A549 (cell line): ENCODE measurements at regions not wholly inside any gene's neighbourhood (a gene's known extent, or its start where the extent isn't known, plus 50 kb on each side); places are given as distances from the start of the nearest gene placed in this dataset.

Experiments used
- ATAC-seq, 2 experiments: fragments of 200-7000 bp in 1 of 2; fragments of >200 bp in 1 of 2; cut with Nextera tagmentation in 1 of 2; cut with Tn5 transposase in 1 of 2; 3 replicates each; pipeline versions ENCODE4 v1.8.0 to v1.9.1; 2018 to 2020; ENCODE audit warnings: mild to moderate bottlenecking in 1 of 2, moderate library complexity in 1 of 2
- CTCF ChIA-PET: fragments of 300-600 bp; sonication (Branson Sonifier 250); formaldehyde crosslinking; extraction: SDS; loops from one replicate; lab custom pipeline; 2021; ENCODE audit warnings: antibody characterized with exemption, inconsistent platforms; lab: Yijun Ruan, JAX
- POLR2A ChIA-PET: fragments of 350-600 bp; formaldehyde crosslinking; extraction: SDS; loops from one replicate; lab custom pipeline; 2021; ENCODE audit warnings: antibody characterized with exemption, inconsistent platforms; lab: Yijun Ruan, JAX
- DNase-seq, 2 experiments: peaks; one replicate each; pipeline versions ENCODE4 v3.0.0 to v3.0.0-alpha.2; 2011 to 2016; ENCODE audit warnings: low read depth in 1 of 2, low spot score in 1 of 2
- FAIRE-seq: peaks from 2 replicates; lab custom pipeline; 2011; peaks lifted over from hg19 to GRCh38; lab: Jason Lieb, UNC
- H3K27ac ChIP-seq, 2 experiments: fragments of >200 bp; sonication (Bioruptor Twin); formaldehyde crosslinking; 3 replicates each; pipeline ENCODE4 v1.5.1; 2016 to 2017
- H3K4me1 ChIP-seq: fragments of >200 bp; sonication (Bioruptor Twin); formaldehyde crosslinking; 3 replicates; pipeline ENCODE4 v1.6.1; 2016
- H3K4me2 ChIP-seq: fragments of >200 bp; sonication (Bioruptor Twin); formaldehyde crosslinking; 3 replicates; pipeline ENCODE4 v1.6.1; 2016
- H3K4me3 ChIP-seq: fragments of >200 bp; sonication (Bioruptor Twin); formaldehyde crosslinking; 3 replicates; pipeline ENCODE4 v1.5.1; 2016
- H3K9me3 ChIP-seq: fragments of >200 bp; sonication (Bioruptor Twin); formaldehyde crosslinking; 3 replicates; pipeline ENCODE4 v1.6.1; 2016
- CHD2 ChIP-seq: fragments of 150-350 bp; IDR thresholded peaks from 2 replicates; pipeline ENCODE4 v1.6.1; 2014; ENCODE audit warnings: low read length; ENCODE audit not compliant: partially characterized antibody
- ESRRA ChIP-seq: fragments of 150-350 bp; IDR thresholded peaks from 2 replicates; pipeline ENCODE4 v1.6.1; 2014; ENCODE audit warnings: mild to moderate bottlenecking, low read length, borderline replicate concordance
- FOSB ChIP-seq: fragments of 250-450 bp; sonication (Bioruptor Pico); IDR thresholded peaks from 2 replicates; pipeline ENCODE4 v1.5.0; 2020; ENCODE audit warnings: mild to moderate bottlenecking, moderate library complexity
- HOXA7 ChIP-seq: fragments of 250-450 bp; sonication (Bioruptor Pico); IDR thresholded peaks from 2 replicates; pipeline ENCODE4 v1.5.0; 2020; ENCODE audit warnings: mild to moderate bottlenecking, moderate library complexity
- JUN ChIP-seq, 2 experiments: fragments of >200 bp; sonication (Bioruptor Twin); formaldehyde crosslinking; IDR thresholded peaks; 2 replicates in 1 of 2; 3 replicates in 1 of 2; pipeline ENCODE4 v1.6.1; 2016 to 2017
- KDM1A ChIP-seq: fragments of 200-600 bp; sonication (generic); IDR thresholded peaks from 2 replicates; pipeline ENCODE4 v1.6.1; 2016; ENCODE audit warnings: low read depth, mild to moderate bottlenecking
- KDM5A ChIP-seq: fragments of 200-600 bp; sonication (generic); IDR thresholded peaks from 2 replicates; pipeline ENCODE4 v1.6.1; 2016; ENCODE audit warnings: antibody characterized with exemption, mild to moderate bottlenecking
- MAZ ChIP-seq: fragments of 150-350 bp; IDR thresholded peaks from 2 replicates; pipeline ENCODE4 v1.6.1; 2014; ENCODE audit warnings: antibody characterized with exemption, low read depth, low read length, borderline replicate concordance
- POLR2A ChIP-seq: IDR thresholded peaks from 2 replicates; pipeline ENCODE4 v1.6.1; 2012; ENCODE audit warnings: mild to moderate bottlenecking, low read length
- POLR2AphosphoS2 ChIP-seq: conservative IDR thresholded peaks from 2 replicates; pipeline ENCODE4 v1.6.1; 2012; ENCODE audit warnings: low read length, improper control_type of control experiment, inconsistent platforms
- RARB ChIP-seq: fragments of 250-450 bp; sonication (Bioruptor Pico); IDR thresholded peaks from 2 replicates; pipeline ENCODE4 v1.8.0; 2021; ENCODE audit warnings: mild to moderate bottlenecking, moderate library complexity
- RNF2 ChIP-seq: fragments of 200-600 bp; sonication (generic); IDR thresholded peaks from 2 replicates; pipeline ENCODE4 v1.6.1; 2016; ENCODE audit warnings: low read depth, mild to moderate bottlenecking, antibody characterized with exemption, moderate library complexity, borderline replicate concordance
- SMC3 ChIP-seq: fragments of >200 bp; sonication (Bioruptor Twin); formaldehyde crosslinking; IDR thresholded peaks from 3 replicates; pipeline ENCODE4 v1.6.1; 2018; ENCODE audit warnings: inconsistent platforms
- SREBF2 ChIP-seq: fragments of 450-650 bp; IDR thresholded peaks from 2 replicates; pipeline ENCODE4 v1.6.1; 2014; ENCODE audit warnings: mild to moderate bottlenecking, moderate library complexity
- ZFP36 ChIP-seq: fragments of 450-650 bp; IDR thresholded peaks from 2 replicates; pipeline ENCODE4 v1.6.1; 2014; ENCODE audit warnings: borderline replicate concordance; ENCODE audit not compliant: partially characterized antibody
- ZNF302 ChIP-seq: fragments of 250-450 bp; sonication (Bioruptor Pico); IDR thresholded peaks from 2 replicates; pipeline ENCODE4 v1.9.0; 2021; ENCODE audit warnings: inconsistent platforms, mild to moderate bottlenecking, moderate library complexity
- ZSCAN20 ChIP-seq: fragments of 250-450 bp; sonication (Bioruptor Pico); IDR thresholded peaks from 2 replicates; pipeline ENCODE4 v1.8.0; 2022; ENCODE audit warnings: mild to moderate bottlenecking, moderate library complexity
- WGBS: methylation state at CpG from one replicate; pipeline ENCODE4 v1.1.6; 2017; ENCODE audit errors: missing lambda C conversion rate; 5-methylcytosine and 5-hydroxymethylcytosine counted together
- TF ChIP-seq, protein P1 (sequence below): fragments of 200-600 bp; sonication (generic); IDR thresholded peaks from 2 replicates; pipeline ENCODE4 v1.6.1; 2016; ENCODE audit warnings: antibody characterized with exemption, mild to moderate bottlenecking, moderate library complexity
- TF ChIP-seq, protein P2 (sequence below): fragments of 150-350 bp; IDR thresholded peaks from 2 replicates; pipeline ENCODE4 v1.6.1; 2014; ENCODE audit warnings: low read depth, mild to moderate bottlenecking, low read length
- TF ChIP-seq, protein P3 (sequence below): fragments of 450-650 bp; IDR thresholded peaks from 2 replicates; pipeline ENCODE4 v1.6.1; 2014; ENCODE audit warnings: antibody characterized with exemption
- TF ChIP-seq, protein P4 (sequence below): fragments of >200 bp; sonication (Bioruptor Twin); formaldehyde crosslinking; IDR thresholded peaks from 3 replicates; pipeline ENCODE4 v1.5.1; 2016

DNA sequence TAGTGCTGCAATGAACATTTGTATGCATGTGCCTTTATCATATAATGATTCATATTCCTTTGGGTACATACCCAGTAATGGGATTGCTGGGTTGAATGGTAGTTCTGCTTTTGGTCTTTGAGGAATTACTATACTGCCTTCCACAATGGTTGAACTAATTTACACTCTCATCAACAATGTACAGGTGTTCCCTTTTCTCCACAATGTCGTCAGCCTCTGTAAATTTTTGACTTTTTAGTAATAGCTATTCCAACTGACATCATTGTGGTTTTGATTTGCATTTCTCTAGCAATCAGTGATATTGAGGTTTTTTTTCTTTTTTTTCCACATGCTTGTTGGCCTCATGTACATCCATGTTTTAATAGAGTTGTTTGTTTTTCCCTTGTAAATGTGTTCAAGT, 2473.5 kb downstream of the PCDH9 start (continued):
- TF ChIP-seq, protein P1, sequence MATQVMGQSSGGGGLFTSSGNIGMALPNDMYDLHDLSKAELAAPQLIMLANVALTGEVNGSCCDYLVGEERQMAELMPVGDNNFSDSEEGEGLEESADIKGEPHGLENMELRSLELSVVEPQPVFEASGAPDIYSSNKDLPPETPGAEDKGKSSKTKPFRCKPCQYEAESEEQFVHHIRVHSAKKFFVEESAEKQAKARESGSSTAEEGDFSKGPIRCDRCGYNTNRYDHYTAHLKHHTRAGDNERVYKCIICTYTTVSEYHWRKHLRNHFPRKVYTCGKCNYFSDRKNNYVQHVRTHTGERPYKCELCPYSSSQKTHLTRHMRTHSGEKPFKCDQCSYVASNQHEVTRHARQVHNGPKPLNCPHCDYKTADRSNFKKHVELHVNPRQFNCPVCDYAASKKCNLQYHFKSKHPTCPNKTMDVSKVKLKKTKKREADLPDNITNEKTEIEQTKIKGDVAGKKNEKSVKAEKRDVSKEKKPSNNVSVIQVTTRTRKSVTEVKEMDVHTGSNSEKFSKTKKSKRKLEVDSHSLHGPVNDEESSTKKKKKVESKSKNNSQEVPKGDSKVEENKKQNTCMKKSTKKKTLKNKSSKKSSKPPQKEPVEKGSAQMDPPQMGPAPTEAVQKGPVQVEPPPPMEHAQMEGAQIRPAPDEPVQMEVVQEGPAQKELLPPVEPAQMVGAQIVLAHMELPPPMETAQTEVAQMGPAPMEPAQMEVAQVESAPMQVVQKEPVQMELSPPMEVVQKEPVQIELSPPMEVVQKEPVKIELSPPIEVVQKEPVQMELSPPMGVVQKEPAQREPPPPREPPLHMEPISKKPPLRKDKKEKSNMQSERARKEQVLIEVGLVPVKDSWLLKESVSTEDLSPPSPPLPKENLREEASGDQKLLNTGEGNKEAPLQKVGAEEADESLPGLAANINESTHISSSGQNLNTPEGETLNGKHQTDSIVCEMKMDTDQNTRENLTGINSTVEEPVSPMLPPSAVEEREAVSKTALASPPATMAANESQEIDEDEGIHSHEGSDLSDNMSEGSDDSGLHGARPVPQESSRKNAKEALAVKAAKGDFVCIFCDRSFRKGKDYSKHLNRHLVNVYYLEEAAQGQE: no peak
- TF ChIP-seq HOXA7 (CRISPR knock-in tag) (no peak), CHD2 (no peak), KDM5A (no peak), ESRRA (no peak), FOSB (CRISPR knock-in tag) (no peak), ZSCAN20 (CRISPR knock-in tag) (no peak), SMC3 (no peak)

DNA sequence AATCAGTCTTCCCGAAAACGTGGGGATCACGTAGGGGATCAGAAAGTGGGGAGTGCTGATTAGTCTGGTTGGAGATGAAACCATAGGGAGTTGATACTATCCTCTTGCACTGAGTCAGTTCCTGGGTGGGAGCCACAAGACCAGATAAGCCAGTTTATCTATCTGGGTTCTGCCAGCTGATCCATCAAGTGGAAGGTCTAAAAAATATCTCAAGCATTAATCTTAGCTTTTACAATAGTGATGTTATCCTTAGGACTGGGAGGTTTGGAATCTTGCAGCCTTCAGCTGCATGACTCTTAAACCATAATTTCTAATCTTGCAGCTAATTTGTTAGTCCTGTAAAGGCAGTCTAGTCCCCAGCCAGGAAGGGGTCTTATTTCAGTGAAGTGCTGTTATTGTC, 2474.2 kb downstream of the PCDH9 start:
- WGBS: 88% methylated on average over 3 of the region's 3 CpGs
- POLR2A ChIA-PET: no interaction called here
- FAIRE-seq: no peak

More for the DNA sequence above, 2474.2 kb downstream of the PCDH9 start:
- DNase-seq (no peak), ATAC-seq (no peak)
- CTCF ChIA-PET: no interaction called here
- Histone ChIP-seq H3K4me2 (no peak overlapping the region), H3K4me1 (no peaks in the 10 kb centered on the region), H3K9me3 (no peaks in the 10 kb centered on the region), H3K4me3 (no peak overlapping the region), H3K27ac (no peak overlapping the region)
- no peak for TF ChIP-seq KDM1A
- TF ChIP-seq POLR2AphosphoS2: no peak
- no peak for TF ChIP-seq RNF2
- TF ChIP-seq ZSCAN20 (CRISPR knock-in tag): no peak
- no peak for TF ChIP-seq MAZ
- TF ChIP-seq, protein P2, sequence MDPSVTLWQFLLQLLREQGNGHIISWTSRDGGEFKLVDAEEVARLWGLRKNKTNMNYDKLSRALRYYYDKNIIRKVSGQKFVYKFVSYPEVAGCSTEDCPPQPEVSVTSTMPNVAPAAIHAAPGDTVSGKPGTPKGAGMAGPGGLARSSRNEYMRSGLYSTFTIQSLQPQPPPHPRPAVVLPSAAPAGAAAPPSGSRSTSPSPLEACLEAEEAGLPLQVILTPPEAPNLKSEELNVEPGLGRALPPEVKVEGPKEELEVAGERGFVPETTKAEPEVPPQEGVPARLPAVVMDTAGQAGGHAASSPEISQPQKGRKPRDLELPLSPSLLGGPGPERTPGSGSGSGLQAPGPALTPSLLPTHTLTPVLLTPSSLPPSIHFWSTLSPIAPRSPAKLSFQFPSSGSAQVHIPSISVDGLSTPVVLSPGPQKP: no peak
- no peak for TF ChIP-seq POLR2A
- TF ChIP-seq JUN (IDR thresholded peaks at IDR 0.05): no peak
- no peak for TF ChIP-seq SREBF2
- no peak for TF ChIP-seq ZNF302 (CRISPR knock-in tag)
- TF ChIP-seq RARB (CRISPR knock-in tag): no peak
- TF ChIP-seq ZFP36: no peak
- TF ChIP-seq, protein P3, sequence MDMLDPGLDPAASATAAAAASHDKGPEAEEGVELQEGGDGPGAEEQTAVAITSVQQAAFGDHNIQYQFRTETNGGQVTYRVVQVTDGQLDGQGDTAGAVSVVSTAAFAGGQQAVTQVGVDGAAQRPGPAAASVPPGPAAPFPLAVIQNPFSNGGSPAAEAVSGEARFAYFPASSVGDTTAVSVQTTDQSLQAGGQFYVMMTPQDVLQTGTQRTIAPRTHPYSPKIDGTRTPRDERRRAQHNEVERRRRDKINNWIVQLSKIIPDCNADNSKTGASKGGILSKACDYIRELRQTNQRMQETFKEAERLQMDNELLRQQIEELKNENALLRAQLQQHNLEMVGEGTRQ: no peak
- TF ChIP-seq, protein P4, sequence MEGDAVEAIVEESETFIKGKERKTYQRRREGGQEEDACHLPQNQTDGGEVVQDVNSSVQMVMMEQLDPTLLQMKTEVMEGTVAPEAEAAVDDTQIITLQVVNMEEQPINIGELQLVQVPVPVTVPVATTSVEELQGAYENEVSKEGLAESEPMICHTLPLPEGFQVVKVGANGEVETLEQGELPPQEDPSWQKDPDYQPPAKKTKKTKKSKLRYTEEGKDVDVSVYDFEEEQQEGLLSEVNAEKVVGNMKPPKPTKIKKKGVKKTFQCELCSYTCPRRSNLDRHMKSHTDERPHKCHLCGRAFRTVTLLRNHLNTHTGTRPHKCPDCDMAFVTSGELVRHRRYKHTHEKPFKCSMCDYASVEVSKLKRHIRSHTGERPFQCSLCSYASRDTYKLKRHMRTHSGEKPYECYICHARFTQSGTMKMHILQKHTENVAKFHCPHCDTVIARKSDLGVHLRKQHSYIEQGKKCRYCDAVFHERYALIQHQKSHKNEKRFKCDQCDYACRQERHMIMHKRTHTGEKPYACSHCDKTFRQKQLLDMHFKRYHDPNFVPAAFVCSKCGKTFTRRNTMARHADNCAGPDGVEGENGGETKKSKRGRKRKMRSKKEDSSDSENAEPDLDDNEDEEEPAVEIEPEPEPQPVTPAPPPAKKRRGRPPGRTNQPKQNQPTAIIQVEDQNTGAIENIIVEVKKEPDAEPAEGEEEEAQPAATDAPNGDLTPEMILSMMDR: no peak
